AG04449 (cell line): ENCODE measurements at regions not wholly inside any gene's neighbourhood (a gene's known extent, or its start where the extent isn't known, plus 50 kb on each side); places are given as distances from the start of the nearest gene placed in this dataset.

Experiments
- CTCF ChIA-PET: fragments of 350-600 bp; formaldehyde crosslinking; extraction: SDS; loops from one replicate; lab custom pipeline; 2021; ENCODE audit warnings: antibody characterized with exemption; lab: Yijun Ruan, JAX
- POLR2A ChIA-PET: fragments of 400-600, 350-600 bp; formaldehyde crosslinking; extraction: SDS; loops from one replicate; lab custom pipeline; 2020; ENCODE audit warnings: antibody characterized with exemption, inconsistent platforms; lab: Yijun Ruan, JAX
- DNase-seq: peaks from one replicate; pipeline ENCODE4 v3.0.0-alpha.2; 2010; ENCODE audit warnings: low read depth, low spot score
- H3K4me3 ChIP-seq: 2 replicates; pipeline ENCODE4 v1.5.1; 2011; ENCODE audit warnings: low read depth, mild to moderate bottlenecking, control low read depth, low read length
- CTCF ChIP-seq: IDR thresholded peaks from one replicate; pipeline ENCODE4 v1.5.1; 2011; ENCODE audit warnings: mild to moderate bottlenecking, moderate library complexity, low read length, control low read depth, inconsistent platforms; ENCODE audit not compliant: insufficient read depth; ENCODE audit errors: missing control alignments

- CTCF ChIA-PET, result interaction anchor here (0.7 kb wide), 1 partner anchor 22 kb away, joined by 3 read pairs; no protein-coding TSS in a partner anchor
- TF ChIP-seq CTCF, result no peak
- no peak overlapping the region for H3K4me3 ChIP-seq
- POLR2A ChIA-PET, result no interaction called here
- DNase-seq, result no peak
Observed at GRCh38 chr2:16459606-16460005, 206.0 kb downstream of the CYRIA start.

GRCh38 chr2:16454621-16455020, 211.0 kb downstream of the CYRIA start:
- ChIA-PET POLR2A (no interaction called here), CTCF (no interaction called here)
- DNase-seq, result no peak
- no peak for TF ChIP-seq CTCF
- H3K4me3 ChIP-seq, result no peak overlapping the region

- TF ChIP-seq CTCF, result no peak
- H3K4me3 ChIP-seq, result no peak overlapping the region
- CTCF ChIA-PET, result no interaction called here
- POLR2A ChIA-PET, result no interaction called here
- no peak for DNase-seq
Observed at GRCh38 chr2:16452123-16452522, 213.5 kb downstream of the CYRIA start.

GRCh38 chr2:16446706-16447105, 218.9 kb downstream of the CYRIA start:
- DNase-seq, result no peak
- TF ChIP-seq CTCF, result no peak
- no peak overlapping the region for H3K4me3 ChIP-seq
- POLR2A ChIA-PET, result no interaction called here
- CTCF ChIA-PET, result no interaction called here

GRCh38 chr2:16442971-16443370, 222.7 kb downstream of the CYRIA start:
- H3K4me3 ChIP-seq, result no peak overlapping the region
- ChIA-PET CTCF (no interaction called here), POLR2A (no interaction called here)

GRCh38 chr2:16441431-16441830, 224.2 kb downstream of the CYRIA start:
- no peak for TF ChIP-seq CTCF
- ChIA-PET CTCF (no interaction called here), POLR2A (no interaction called here)
- no peak for DNase-seq
- H3K4me3 ChIP-seq, result no peak overlapping the region

More at GRCh38 chr2:16442971-16443370, 222.7 kb downstream of the CYRIA start:
- DNase-seq, result no peak
- TF ChIP-seq CTCF, result no peak

GRCh38 chr2:16440898-16441297, 224.7 kb downstream of the CYRIA start:
- no peak overlapping the region for H3K4me3 ChIP-seq
- CTCF ChIA-PET, result no interaction called here
- DNase-seq, result no peak
- POLR2A ChIA-PET, result no interaction called here
- no peak for TF ChIP-seq CTCF
